ENCODE measurements at regions not wholly inside any gene's neighbourhood (a gene's known extent, or its start where the extent isn't known, plus 50 kb on each side); places are given as distances from the start of the nearest gene placed in this dataset.
A peak's percentile ranks its signal among the peaks of the same experiment; 100 is the strongest.

- DNase-seq, result no peak
Observed at GRCh38 chr7:98514211-98515031, 102.7 kb upstream of the NPTX2 start.

GRCh38 chr7:98511175-98511574 is 105.9 kb upstream of the NPTX2 start:
- no peak for DNase-seq

GRCh38 chr7:98509836-98510235 is 107.2 kb upstream of the NPTX2 start:
- DNase-seq, result no peak

- DNase-seq, result no peak
Observed at GRCh38 chr7:98506471-98506870, 105.6 kb upstream of the BAIAP2L1 start.

- DNase-seq, result no peak
Observed at GRCh38 chr7:98500764-98501163, 99.9 kb upstream of the BAIAP2L1 start.

- DNase-seq, result no peak
Observed at GRCh38 chr7:98496618-98497017, 95.7 kb upstream of the BAIAP2L1 start.

GRCh38 chr7:98495200-98495955 is 94.5 kb upstream of the BAIAP2L1 start:
- no peak for DNase-seq

- DNase-seq, result no peak
Observed at GRCh38 chr7:98493030-98493778, 92.3 kb upstream of the BAIAP2L1 start.

GRCh38 chr7:98488167-98488566 is 87.3 kb upstream of the BAIAP2L1 start:
- DNase-seq, result no peak

- no peak for DNase-seq
Observed at GRCh38 chr7:98483964-98484545, 83.2 kb upstream of the BAIAP2L1 start.

GRCh38 chr7:98483276-98483963 is 82.5 kb upstream of the BAIAP2L1 start:
- DNase-seq, result no peak

GRCh38 chr7:98479318-98479717 is 78.4 kb upstream of the BAIAP2L1 start:
- no peak for DNase-seq

GRCh38 chr7:98475352-98475751 is 74.5 kb upstream of the BAIAP2L1 start:
- DNase-seq, result no peak

- no peak for DNase-seq
Observed at GRCh38 chr7:98474558-98474957, 73.7 kb upstream of the BAIAP2L1 start.

GRCh38 chr7:98472521-98472954 is 71.6 kb upstream of the BAIAP2L1 start:
- no peak for DNase-seq

GRCh38 chr7:98470485-98471240 is 69.8 kb upstream of the BAIAP2L1 start:
- peak; percentile 5 for DNase-seq

- no peak for DNase-seq
Observed at GRCh38 chr7:98469088-98469487, 68.2 kb upstream of the BAIAP2L1 start.

- no peak for DNase-seq
Observed at GRCh38 chr7:98467570-98468312, 66.9 kb upstream of the BAIAP2L1 start.

- DNase-seq, result no peak
Observed at GRCh38 chr7:98465022-98465421, 64.1 kb upstream of the BAIAP2L1 start.

- no peak for DNase-seq
Observed at GRCh38 chr7:98464558-98464940, 63.7 kb upstream of the BAIAP2L1 start.
